Gastrocnemius medialis (tissue), 4 donors: ENCODE measurements at regions not wholly inside any gene's neighbourhood (a gene's known extent, or its start where the extent isn't known, plus 50 kb on each side); places are given as distances from the start of the nearest gene placed in this dataset.

Experiments used
- ATAC-seq, 2 donors: fragments of 150-250 bp; one replicate each; pipeline ENCODE4 v1.9.1; 2016
- DNase-seq, 2 donors: peaks; one replicate each; pipeline ENCODE4 v3.0.0-alpha.2; 2019
- H3K27ac ChIP-seq, 4 donors: fragments of 200-600 bp; sonication (generic); 1 replicate in 1 of 4; 2 replicates in 3 of 4; pipeline ENCODE4 v1.5.1; 2016 to 2018; ENCODE audit warnings: mild to moderate bottlenecking in 2 of 4, moderate library complexity in 1 of 4
- H3K27me3 ChIP-seq, 3 donors: fragments of 200-600 bp; sonication (generic) in 2 of 3; 1 replicate in 1 of 3; 2 replicates in 2 of 3; pipeline versions ENCODE4 v1.5.1 to v1.6.0; 2016 to 2019; ENCODE audit warnings: mild to moderate bottlenecking in 1 of 3, moderate library complexity in 1 of 3
- H3K36me3 ChIP-seq, 2 donors: fragments of 200-600 bp; sonication (generic) in 1 of 2; one replicate each; pipeline ENCODE4 v1.5.1; 2017 to 2018
- H3K4me1 ChIP-seq, 2 donors: fragments of 200-600 bp; sonication (generic) in 1 of 2; one replicate each; pipeline ENCODE4 v1.5.1; 2016 to 2017; ENCODE audit warnings: mild to moderate bottlenecking in 2 of 2
- H3K4me3 ChIP-seq, 4 donors: fragments of 200-600 bp; sonication (generic) in 3 of 4; 1 replicate in 1 of 4; 2 replicates in 3 of 4; pipeline ENCODE4 v1.5.1; 2016 to 2019; ENCODE audit warnings: mild to moderate bottlenecking in 2 of 4
- H3K9me3 ChIP-seq, 3 donors: fragments of 200-600 bp; sonication (generic) in 2 of 3; 1 replicate in 1 of 3; 2 replicates in 2 of 3; pipeline ENCODE4 v1.5.1; 2016 to 2019
- CTCF ChIP-seq, 5 experiments: fragments of 450-650 bp in 3 of 5; fragments of 200-600 bp in 2 of 5; sonication (generic) in 2 of 5; IDR thresholded peaks in 4 of 5; conservative IDR thresholded peaks in 1 of 5; 1 replicate in 4 of 5; 2 replicates in 1 of 5; pipeline ENCODE4 v1.5.1; 2016 to 2019; ENCODE audit warnings: antibody characterized with exemption in 5 of 5, mild to moderate bottlenecking in 3 of 5, moderate library complexity in 3 of 5
- POLR2A ChIP-seq, 2 donors: fragments of 450-650 bp; IDR thresholded peaks; one replicate each; pipeline ENCODE4 v1.6.1; 2017; ENCODE audit warnings: antibody characterized with exemption in 2 of 2, mild to moderate bottlenecking in 2 of 2, moderate library complexity in 2 of 2
- in situ Hi-C, 4 donors: fragments of 200-750 bp; cut with MboI; loops; one replicate each; pipeline versions ENCODE4 v1.15.0 to v1.8.0; 2017; ENCODE audit warnings: low sequenced_read_pairs in 4 of 4
- intact Hi-C: fragments of 100-400 bp; cut with DNase I; formaldehyde crosslinking; loops from one replicate; pipeline ENCODE4 v1.15.1; 2023; ENCODE audit warnings: low total_unique reads

- no peaks in the 10 kb centered on the region for H3K36me3 ChIP-seq
- H3K4me3 ChIP-seq: no peak overlapping the region
- no peak for DNase-seq
- H3K27ac ChIP-seq: no peak overlapping the region
- no peaks in the 10 kb centered on the region for H3K9me3 ChIP-seq
- intact Hi-C loops (no loop called here), in situ Hi-C loops (loop anchor here in 1 of 4 donors (5.0 kb wide), 1 partner anchor 188 kb away; no protein-coding TSS in a partner anchor)
- H3K4me1 ChIP-seq: no peaks in the 10 kb centered on the region
- H3K27me3 ChIP-seq: no peaks in the 10 kb centered on the region
- no peak for ATAC-seq
- TF ChIP-seq POLR2A (IDR thresholded peaks at IDR 0.05) (no peak), CTCF (IDR thresholded peaks at IDR 0.05 in 4 of 5, conservative IDR thresholded peaks at IDR 0.05 in 1 of 5) (no peak)
Observed at GRCh38 chr10:21083861-21084260, 186.8 kb upstream of the NEBL start.

DNA sequence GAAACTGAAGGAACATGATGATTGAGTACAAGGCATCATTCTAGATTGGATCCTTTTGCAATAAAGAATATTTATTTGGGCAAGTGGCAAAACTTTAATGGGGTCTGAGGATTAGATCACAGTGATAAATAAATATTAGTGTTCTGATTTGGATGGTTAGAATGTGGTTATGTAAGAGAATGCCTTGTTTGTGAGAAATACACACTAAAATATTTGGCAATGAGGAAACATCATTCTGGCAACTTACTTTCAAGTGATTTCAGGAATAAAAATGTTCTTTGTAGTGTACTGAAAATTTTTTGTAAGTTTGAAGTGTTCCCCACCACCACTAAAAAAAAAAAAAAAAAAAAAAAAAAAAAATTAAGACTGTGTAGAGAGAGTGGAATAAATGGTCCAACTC lies 185.1 kb upstream of the NEBL start:
- Histone ChIP-seq H3K9me3 (no peaks in the 10 kb centered on the region), H3K27ac (no peak overlapping the region), H3K27me3 (no peaks in the 10 kb centered on the region), H3K4me1 (no peaks in the 10 kb centered on the region), H3K36me3 (no peaks in the 10 kb centered on the region), H3K4me3 (no peak overlapping the region)
- in situ Hi-C loops: loop anchor here in 1 of 4 donors (5.0 kb wide), 1 partner anchor 190 kb away; no protein-coding TSS in a partner anchor
- no peak for DNase-seq
- ATAC-seq: no peak
- intact Hi-C loops: no loop called here
- TF ChIP-seq CTCF (IDR thresholded peaks at IDR 0.05 in 4 of 5, conservative IDR thresholded peaks at IDR 0.05 in 1 of 5) (no peak), POLR2A (IDR thresholded peaks at IDR 0.05) (no peak)

DNA sequence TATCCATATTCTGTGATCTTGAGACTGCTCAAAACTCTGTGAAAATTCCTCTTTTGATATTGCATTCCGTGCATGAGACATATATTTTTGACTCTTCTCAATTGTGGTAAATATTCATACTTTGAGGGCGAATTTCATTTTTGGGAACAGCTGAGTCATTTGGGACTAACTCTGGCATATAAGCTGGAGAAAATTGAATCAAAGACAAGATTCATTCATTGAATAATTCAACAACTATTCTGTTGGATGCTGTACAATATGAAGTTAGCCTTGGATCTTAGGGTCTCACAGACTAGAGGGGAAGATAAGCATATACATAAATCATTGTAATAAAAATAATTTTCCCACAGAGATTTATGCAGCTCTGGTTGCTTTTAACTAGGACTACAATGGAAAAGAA lies 183.2 kb upstream of the NEBL start:
- Histone ChIP-seq H3K27me3 (no peaks in the 10 kb centered on the region), H3K9me3 (no peaks in the 10 kb centered on the region), H3K36me3 (no peaks in the 10 kb centered on the region), H3K27ac (no peak overlapping the region), H3K4me1 (no peaks in the 10 kb centered on the region), H3K4me3 (no peak overlapping the region)
- no peak for TF ChIP-seq POLR2A (IDR thresholded peaks at IDR 0.05)
- no peak for TF ChIP-seq CTCF (IDR thresholded peaks at IDR 0.05 in 4 of 5, conservative IDR thresholded peaks at IDR 0.05 in 1 of 5)
- ATAC-seq (no peak), DNase-seq (no peak)
- in situ Hi-C loops: loop anchor here in 1 of 4 donors (5.0 kb wide), 1 partner anchor 192 kb away; no protein-coding TSS in a partner anchor
- intact Hi-C loops: no loop called here

DNA sequence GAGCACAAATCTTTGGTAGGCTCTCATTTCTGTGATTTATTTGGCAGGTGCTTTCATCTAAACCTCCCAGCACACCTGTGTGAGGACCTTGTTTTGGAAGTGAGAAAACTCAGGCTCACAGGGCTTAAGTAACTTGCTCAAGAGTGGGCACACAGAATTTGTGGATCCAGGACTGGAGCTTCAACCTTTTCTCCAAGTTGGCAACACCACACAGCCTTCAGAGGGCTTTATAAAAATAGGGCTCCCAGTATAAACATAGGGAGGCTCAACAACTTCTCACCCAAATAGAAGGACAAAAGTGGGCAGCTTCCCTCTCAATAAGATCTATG lies 182.2 kb upstream of the NEBL start:
- Histone ChIP-seq H3K27me3 (no peaks in the 10 kb centered on the region), H3K27ac (no peak overlapping the region)
- no peak for ATAC-seq

More for the DNA sequence above, 182.2 kb upstream of the NEBL start:
- in situ Hi-C loops (loop anchor here in 1 of 4 donors (5.0 kb wide), 1 partner anchor 188 kb away; no protein-coding TSS in a partner anchor), intact Hi-C loops (loop anchor here (5.0 kb wide), 1 partner anchor 1908 kb away; no protein-coding TSS in a partner anchor)
- no peaks in the 10 kb centered on the region for H3K9me3 ChIP-seq
- TF ChIP-seq CTCF (IDR thresholded peaks at IDR 0.05 in 4 of 5, conservative IDR thresholded peaks at IDR 0.05 in 1 of 5) (no peak), POLR2A (IDR thresholded peaks at IDR 0.05) (no peak)
- no peak for DNase-seq
- no peaks in the 10 kb centered on the region for H3K4me1 ChIP-seq
- no peak overlapping the region for H3K4me3 ChIP-seq
- no peaks in the 10 kb centered on the region for H3K36me3 ChIP-seq
